ES-I3 (cell line): ENCODE measurements at regions not wholly inside any gene's neighbourhood (a gene's known extent, or its start where the extent isn't known, plus 50 kb on each side); places are given as distances from the start of the nearest gene placed in this dataset.
"Not testable (repeated sequence)": the region's sequence is repeated elsewhere in the genome, so short reads cannot be mapped to it uniquely, and the experiment has no call there.

ENCODE experiments used
- H3K36me3 ChIP-seq: 2 replicates; pipeline ENCODE4 v1.6.1; 2013; ENCODE audit warnings: mild to moderate bottlenecking, low read length, control low read depth, moderate library complexity; ENCODE audit not compliant: insufficient read depth
- H3K4me1 ChIP-seq: 2 replicates; pipeline ENCODE4 v1.6.1; 2013; ENCODE audit warnings: mild to moderate bottlenecking, control low read depth, low read length; ENCODE audit not compliant: insufficient read depth
- H3K9ac ChIP-seq: 2 replicates; pipeline ENCODE4 v1.6.1; 2013; ENCODE audit warnings: low read depth, mild to moderate bottlenecking, low read length, moderate library complexity
- H3K9me3 ChIP-seq: 2 replicates; pipeline ENCODE4 v1.6.1; 2013; ENCODE audit warnings: mild to moderate bottlenecking, low read length, moderate library complexity; ENCODE audit not compliant: control insufficient read depth, insufficient read depth

GRCh38 chr7:9031386-9031785 lies 598.0 kb downstream of the NXPH1 start:
- Histone ChIP-seq H3K9ac (no peak overlapping the region), H3K4me1 (no peaks in the 10 kb centered on the region; the same call in 1 of the 2 replicates), H3K9me3 (no peaks in the 10 kb centered on the region), H3K36me3 (no peaks in the 10 kb centered on the region)

- H3K9me3 ChIP-seq, result no peaks in the 10 kb centered on the region
- no peaks in the 10 kb centered on the region for H3K36me3 ChIP-seq
- H3K4me1 ChIP-seq, result no peaks in the 10 kb centered on the region; the same call in 1 of the 2 replicates
Observed at GRCh38 chr7:9036080-9036479, 602.7 kb downstream of the NXPH1 start.

GRCh38 chr7:9071160-9071762 lies 637.9 kb downstream of the NXPH1 start:
- Histone ChIP-seq H3K36me3 (no peaks in the 10 kb centered on the region), H3K4me1 (no peaks in the 10 kb centered on the region), H3K9me3 (no peaks in the 10 kb centered on the region), H3K9ac (no peak overlapping the region)

More at GRCh38 chr7:9036080-9036479, 602.7 kb downstream of the NXPH1 start:
- H3K9ac ChIP-seq, result no peak overlapping the region

- H3K36me3 ChIP-seq, H3K9me3 ChIP-seq, H3K9ac ChIP-seq, H3K4me1 ChIP-seq: not testable (repeated sequence)
Observed at GRCh38 chr7:9075774-9076173, 642.4 kb downstream of the NXPH1 start.

- H3K4me1 ChIP-seq, result no peaks in the 10 kb centered on the region
- no peaks in the 10 kb centered on the region for H3K36me3 ChIP-seq
- no peaks in the 10 kb centered on the region for H3K9me3 ChIP-seq
- no peak overlapping the region for H3K9ac ChIP-seq
Observed at GRCh38 chr7:9082203-9082602, 648.8 kb downstream of the NXPH1 start.

- Histone ChIP-seq H3K4me1 (no peaks in the 10 kb centered on the region), H3K9me3 (no peaks in the 10 kb centered on the region), H3K36me3 (no peaks in the 10 kb centered on the region), H3K9ac (no peak overlapping the region)
Observed at GRCh38 chr7:9083837-9084236, 650.4 kb downstream of the NXPH1 start.

GRCh38 chr7:9091282-9091681 lies 657.9 kb downstream of the NXPH1 start:
- Histone ChIP-seq H3K4me1 (no peaks in the 10 kb centered on the region), H3K36me3 (no peaks in the 10 kb centered on the region), H3K9me3 (peaks cover 5% of the 10 kb centered on the region; the same call in 1 of the 2 replicates), H3K9ac (no peak overlapping the region)

GRCh38 chr7:9097565-9098060 lies 664.2 kb downstream of the NXPH1 start:
- H3K9ac ChIP-seq, result no peak overlapping the region
- H3K4me1 ChIP-seq, result no peaks in the 10 kb centered on the region
- no peaks in the 10 kb centered on the region for H3K36me3 ChIP-seq
- no peaks in the 10 kb centered on the region; the same call in 1 of the 2 replicates for H3K9me3 ChIP-seq

- Histone ChIP-seq H3K9ac (no peak overlapping the region), H3K9me3 (no peaks in the 10 kb centered on the region; the same call in 1 of the 2 replicates), H3K36me3 (no peaks in the 10 kb centered on the region), H3K4me1 (no peaks in the 10 kb centered on the region)
Observed at GRCh38 chr7:9100289-9100688, 666.9 kb downstream of the NXPH1 start.

- Histone ChIP-seq H3K9ac (no peak overlapping the region), H3K36me3 (no peaks in the 10 kb centered on the region), H3K4me1 (no peaks in the 10 kb centered on the region), H3K9me3 (no peaks in the 10 kb centered on the region; the same call in 1 of the 2 replicates)
Observed at GRCh38 chr7:9102846-9103245, 669.4 kb downstream of the NXPH1 start.

- H3K4me1 ChIP-seq, result no peaks in the 10 kb centered on the region
- no peak overlapping the region for H3K9ac ChIP-seq
- H3K9me3 ChIP-seq, result peaks cover 5% of the 10 kb centered on the region
- H3K36me3 ChIP-seq, result no peaks in the 10 kb centered on the region
Observed at GRCh38 chr7:9106747-9107146, 673.3 kb downstream of the NXPH1 start.

GRCh38 chr7:9120331-9120730 lies 686.9 kb downstream of the NXPH1 start:
- Histone ChIP-seq H3K9ac (no peak overlapping the region), H3K36me3 (no peaks in the 10 kb centered on the region), H3K4me1 (peaks cover 6% of the 10 kb centered on the region; the same call in 1 of the 2 replicates), H3K9me3 (no peaks in the 10 kb centered on the region; the same call in 1 of the 2 replicates)

- no peak overlapping the region for H3K9ac ChIP-seq
- H3K36me3 ChIP-seq, result no peaks in the 10 kb centered on the region
- no peaks in the 10 kb centered on the region; the same call in 1 of the 2 replicates for H3K9me3 ChIP-seq
- peaks cover 6% of the 10 kb centered on the region; the same call in 1 of the 2 replicates for H3K4me1 ChIP-seq
Observed at GRCh38 chr7:9124320-9124719, 690.9 kb downstream of the NXPH1 start.

- Histone ChIP-seq H3K4me1 (peaks cover 5% of the 10 kb centered on the region; the same call in 1 of the 2 replicates), H3K36me3 (no peaks in the 10 kb centered on the region), H3K9me3 (no peaks in the 10 kb centered on the region; the same call in 1 of the 2 replicates), H3K9ac (no peak overlapping the region)
Observed at GRCh38 chr7:9125246-9125645, 691.8 kb downstream of the NXPH1 start.

- Histone ChIP-seq H3K36me3 (no peaks in the 10 kb centered on the region), H3K9me3 (no peaks in the 10 kb centered on the region), H3K9ac (no peak overlapping the region), H3K4me1 (no peaks in the 10 kb centered on the region)
Observed at GRCh38 chr7:9127901-9128300, 694.5 kb downstream of the NXPH1 start.
